Heart right ventricle (tissue), 16 donors: ENCODE measurements at regions not wholly inside any gene's neighbourhood (a gene's known extent, or its start where the extent isn't known, plus 50 kb on each side); places are given as distances from the start of the nearest gene placed in this dataset.

ENCODE experiments used
- ATAC-seq, 8 donors: fragments of 200-7000 bp; cut with Tn5 transposase; one replicate each; pipeline ENCODE4 v1.9.1; 2020; ENCODE audit warnings: mild to moderate bottlenecking in 8 of 8, moderate library complexity in 8 of 8, moderate number of reproducible peaks in 1 of 8
- DNase-seq, 2 donors: peaks; one replicate each; pipeline ENCODE4 v3.0.0-alpha.2; 2020
- H3K27ac ChIP-seq, 10 donors: fragments of 200-600 bp; sonication (generic) in 2 of 10; one replicate each; pipeline versions ENCODE4 v1.5.0 to v1.8.0; 2020 to 2022; ENCODE audit warnings: mild to moderate bottlenecking in 3 of 10
- H3K27me3 ChIP-seq, 7 donors: fragments of 200-600 bp; one replicate each; pipeline ENCODE4 v1.8.0; 2021 to 2022; ENCODE audit warnings: mild to moderate bottlenecking in 2 of 7
- H3K36me3 ChIP-seq, 9 donors: fragments of 200-600 bp; sonication (generic) in 1 of 9; one replicate each; pipeline versions ENCODE4 v1.5.0 to v1.8.0; 2020 to 2022; ENCODE audit warnings: mild to moderate bottlenecking in 2 of 9
- H3K4me1 ChIP-seq, 9 donors: fragments of 200-600 bp; sonication (generic) in 1 of 9; one replicate each; pipeline versions ENCODE4 v1.5.0 to v1.8.0; 2020 to 2022; ENCODE audit warnings: mild to moderate bottlenecking in 4 of 9
- H3K4me3 ChIP-seq, 10 donors: fragments of 200-600 bp; sonication (generic) in 2 of 10; one replicate each; pipeline versions ENCODE4 v1.5.0 to v1.8.0; 2020 to 2022; ENCODE audit warnings: mild to moderate bottlenecking in 7 of 10, moderate library complexity in 2 of 10
- H3K9me3 ChIP-seq, 11 donors: fragments of 200-600 bp in 10 of 11; sonication (generic) in 2 of 11; one replicate each; pipeline versions ENCODE4 v1.5.0 to v1.8.0; 2013 to 2022; ENCODE audit warnings: mild to moderate bottlenecking in 2 of 11, control low read depth in 1 of 11, moderate library complexity in 1 of 11
- WGBS, 2 donors: extraction: QIAGEN DNeasy Blood & Tissue Kit; methylation state at CpG; one replicate each; pipeline ENCODE4 v1.1.7; 2013; ENCODE audit warnings: inconsistent platforms in 1 of 2; 5-methylcytosine and 5-hydroxymethylcytosine counted together
- intact Hi-C, 10 donors: fragments of 100-400 bp; cut with DNase I; formaldehyde crosslinking; loops; one replicate each; pipeline versions ENCODE4 v1.11.1 to v1.14.2; 2022
- TF ChIP-seq, protein P1 (sequence below), 9 donors: fragments of 200-600 bp; sonication (generic) in 2 of 9; IDR thresholded peaks; one replicate each; pipeline versions ENCODE4 v1.5.0 to v1.8.0; 2021 to 2022; ENCODE audit warnings: antibody characterized with exemption in 9 of 9, mild to moderate bottlenecking in 5 of 9, moderate library complexity in 1 of 9
- donor health status: Arrhythmogenic right ventricular cardiomyopathy.
- donor health status: ischemic (EF 13 %, LVEDD 7.1; RV severe dilation, severe dysfunction).
- donor health status: healthy with polysubstance abuse.
- donor health status: DM: no; HTN: yes; CAD: no.
- donor health status: DM: no; HTN: no; CAD: no.
- donor health status: ischemic (EF 25% LVEDD 6.9; RV normal size, moderate dysfunction).
- donor health status: ischemic (EF 25% LVEDD 5.7; RV mildly dilated, moderate dysfunction).
- donor health status: healthy.
- donor health status: DM: yes; HTN: yes; CAD: no.
- donor health status: Ischemic cardiomyopathy.
- donor health status: ischemic (EF 35%, LVEDD 5.7; RV mildly dilated, moderate dysfunction).
- donor health status: nonischemic (EF 11% LVEDD 7.7; RV severe dilation, severe dysfunction).
- donor health status: DM: yes; HTN: yes; CAD: no.
- donor health status: PGD.
- donor health status: ischemic (EF 29% LVEDD 5.4; RV normal size, mild dysfunction).
- donor health status: nonischemic (EF 23%, LVEDD 6.1; RV moderate dilation, normal function).

DNA sequence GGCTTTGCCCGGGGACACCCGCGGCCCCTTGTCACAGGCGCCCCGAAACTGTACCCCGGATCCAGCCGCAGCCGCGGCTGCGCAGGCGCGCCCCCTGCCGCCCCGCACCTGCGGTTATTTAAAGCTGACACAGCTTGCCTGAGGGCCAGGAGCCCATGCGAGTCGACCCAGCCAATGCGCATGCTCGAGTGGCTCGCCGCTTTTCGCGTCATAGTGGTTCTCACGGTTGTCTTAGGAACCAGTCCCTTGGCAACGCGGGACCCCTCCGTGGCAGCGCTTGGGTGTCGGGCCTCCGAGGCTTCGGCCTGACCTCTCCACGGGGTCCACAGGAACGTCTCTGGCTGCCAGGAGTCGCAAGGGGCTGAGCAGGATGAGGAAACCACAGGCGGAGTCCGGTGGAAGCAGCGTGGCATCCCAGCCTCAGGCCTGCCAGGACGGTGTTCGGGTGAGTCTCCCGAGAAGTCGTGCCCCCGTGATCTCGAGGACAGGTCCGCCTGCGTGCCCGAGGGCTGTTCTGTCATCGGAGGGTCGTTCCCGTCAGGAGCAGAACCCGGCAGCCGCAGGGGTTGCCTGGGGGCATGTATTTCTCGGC is 716.9 kb downstream of the KCNJ18 start:
- Histone ChIP-seq H3K4me3 (no peak overlapping the region), H3K27ac (no peak overlapping the region), H3K9me3 (peaks cover 0 to 23% (median 0%) of the 10 kb centered on the region in 11 donors), H3K27me3 (no peaks in the 10 kb centered on the region), H3K36me3 (no peaks in the 10 kb centered on the region), H3K4me1 (no peaks in the 10 kb centered on the region)
- intact Hi-C loops = no loop called here
- TF ChIP-seq, protein P1, sequence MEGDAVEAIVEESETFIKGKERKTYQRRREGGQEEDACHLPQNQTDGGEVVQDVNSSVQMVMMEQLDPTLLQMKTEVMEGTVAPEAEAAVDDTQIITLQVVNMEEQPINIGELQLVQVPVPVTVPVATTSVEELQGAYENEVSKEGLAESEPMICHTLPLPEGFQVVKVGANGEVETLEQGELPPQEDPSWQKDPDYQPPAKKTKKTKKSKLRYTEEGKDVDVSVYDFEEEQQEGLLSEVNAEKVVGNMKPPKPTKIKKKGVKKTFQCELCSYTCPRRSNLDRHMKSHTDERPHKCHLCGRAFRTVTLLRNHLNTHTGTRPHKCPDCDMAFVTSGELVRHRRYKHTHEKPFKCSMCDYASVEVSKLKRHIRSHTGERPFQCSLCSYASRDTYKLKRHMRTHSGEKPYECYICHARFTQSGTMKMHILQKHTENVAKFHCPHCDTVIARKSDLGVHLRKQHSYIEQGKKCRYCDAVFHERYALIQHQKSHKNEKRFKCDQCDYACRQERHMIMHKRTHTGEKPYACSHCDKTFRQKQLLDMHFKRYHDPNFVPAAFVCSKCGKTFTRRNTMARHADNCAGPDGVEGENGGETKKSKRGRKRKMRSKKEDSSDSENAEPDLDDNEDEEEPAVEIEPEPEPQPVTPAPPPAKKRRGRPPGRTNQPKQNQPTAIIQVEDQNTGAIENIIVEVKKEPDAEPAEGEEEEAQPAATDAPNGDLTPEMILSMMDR (IDR thresholded peaks at IDR 0.05) = no peak
- 76 to 81% methylated on average over 51 to 52 of the region's 52 CpGs for WGBS, 2 donors
- DNase-seq = no peak
- no peak for ATAC-seq

DNA sequence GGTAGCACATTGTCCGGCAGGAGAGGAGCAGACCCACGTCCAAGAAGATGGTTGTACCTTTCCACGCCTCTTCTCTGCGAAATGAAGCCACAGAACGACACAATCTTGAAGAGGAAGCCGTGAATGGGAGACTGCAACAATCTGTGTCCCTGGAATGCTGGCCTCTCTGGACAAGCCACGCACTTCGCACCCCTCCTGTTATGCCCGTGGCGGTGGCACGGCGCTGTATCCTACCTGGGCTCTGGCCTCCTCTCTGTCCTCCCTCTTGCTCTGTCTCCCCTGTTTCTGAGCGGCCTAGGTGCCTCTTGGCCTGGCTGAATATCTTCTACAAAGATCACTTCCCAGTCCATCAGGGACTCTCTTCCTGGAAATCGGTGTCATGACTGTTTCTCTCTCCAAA is 717.8 kb downstream of the KCNJ18 start:
- Histone ChIP-seq H3K27me3 (no peaks in the 10 kb centered on the region), H3K9me3 (peaks cover 0 to 23% (median 0%) of the 10 kb centered on the region in 11 donors), H3K4me3 (no peak overlapping the region), H3K36me3 (no peaks in the 10 kb centered on the region), H3K4me1 (no peaks in the 10 kb centered on the region), H3K27ac (no peak overlapping the region)
- WGBS, 2 donors = 76 to 80% methylated on average over 14 of the region's 14 CpGs
- ATAC-seq = no peak
- DNase-seq = no peak
- intact Hi-C loops = no loop called here
- TF ChIP-seq, protein P1 (IDR thresholded peaks at IDR 0.05) = no peak

DNA sequence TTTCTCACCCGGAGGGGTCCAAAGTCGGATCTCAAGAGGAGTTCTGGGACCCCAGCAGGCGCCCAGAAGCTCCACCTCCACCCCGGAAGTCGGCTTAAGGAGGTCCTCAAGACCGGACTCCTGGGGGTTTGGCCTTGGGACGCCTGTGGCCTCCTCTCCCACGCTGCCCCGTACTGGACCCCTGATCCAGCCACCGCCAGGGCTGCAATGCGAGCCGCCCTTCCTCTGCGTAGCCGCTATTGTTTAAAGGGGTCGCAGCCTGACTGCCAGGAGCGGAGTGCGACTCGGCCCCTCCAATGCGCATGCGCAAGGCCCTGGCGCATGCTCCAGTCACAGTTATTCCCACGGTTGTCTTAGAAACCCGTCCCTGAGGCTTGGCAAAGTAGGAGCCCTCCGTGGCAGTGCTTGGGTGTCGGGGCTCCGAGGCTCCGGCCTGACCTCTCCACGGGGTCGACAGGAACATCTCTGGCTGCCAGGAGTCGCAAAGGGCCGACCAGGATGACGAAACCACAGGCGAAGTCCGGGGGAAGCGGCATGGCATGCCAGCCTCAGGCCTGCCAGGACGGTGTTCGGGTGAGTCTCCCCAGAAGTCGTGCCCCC is 719.0 kb downstream of the KCNJ18 start:
- Histone ChIP-seq H3K4me3 (no peak overlapping the region), H3K36me3 (no peaks in the 10 kb centered on the region), H3K9me3 (peaks cover 0 to 23% (median 0%) of the 10 kb centered on the region in 11 donors), H3K27me3 (no peaks in the 10 kb centered on the region), H3K27ac (no peak overlapping the region), H3K4me1 (no peaks in the 10 kb centered on the region)
- ATAC-seq (no peak), DNase-seq (no peak)
- TF ChIP-seq, protein P1 (IDR thresholded peaks at IDR 0.05) = no peak
- WGBS, 2 donors = 81 to 83% methylated on average over 38 of the region's 38 CpGs
- intact Hi-C loops = no loop called here

DNA sequence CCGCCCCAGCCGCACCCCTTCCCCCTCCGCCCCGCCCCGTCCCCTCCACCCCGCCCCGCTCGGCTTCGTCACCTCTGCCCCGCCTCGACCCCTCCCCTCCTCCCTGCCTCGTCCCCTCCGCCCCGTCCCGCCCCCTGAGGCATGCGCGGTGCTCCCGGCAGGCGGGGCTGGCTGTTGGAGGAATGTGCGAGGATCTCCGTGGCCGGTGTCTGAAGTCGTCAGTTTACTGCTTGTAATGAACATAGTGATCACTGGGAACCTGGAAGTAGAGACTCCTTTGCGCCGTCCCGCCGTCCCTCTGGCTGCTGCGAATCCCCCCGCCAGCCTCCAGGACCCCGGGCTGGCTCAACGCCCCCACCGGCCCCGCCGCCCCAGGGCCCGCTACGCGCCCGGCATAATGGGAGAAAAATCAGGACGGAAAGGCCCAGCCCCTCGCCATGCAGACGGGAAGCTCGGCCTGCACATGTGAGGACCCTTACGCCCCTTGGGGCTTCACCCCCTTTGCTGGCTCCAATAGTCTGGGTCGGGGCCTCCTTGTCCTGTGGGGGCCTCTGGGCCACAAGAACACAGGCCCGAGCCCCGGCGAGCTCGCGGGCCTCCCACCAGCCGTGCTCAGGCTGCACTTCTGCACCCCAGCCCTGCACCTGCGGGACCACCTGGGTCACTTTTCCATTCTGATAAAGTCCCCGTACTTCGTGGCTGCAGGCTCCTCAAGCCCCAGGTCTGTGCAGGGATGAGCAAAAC is 743.1 kb downstream of the KCNJ18 start:
- 55 to 64% methylated on average over 38 to 50 of the region's 53 CpGs for WGBS, 2 donors
- DNase-seq = no peak
- H3K4me1 ChIP-seq = no peaks in the 10 kb centered on the region
- no peak overlapping the region for H3K4me3 ChIP-seq
- intact Hi-C loops = no loop called here
- no peak overlapping the region for H3K27ac ChIP-seq
- ATAC-seq = no peak
- H3K9me3 ChIP-seq = peaks cover 0 to 33% (median 0%) of the 10 kb centered on the region in 11 donors
- TF ChIP-seq, protein P1 (IDR thresholded peaks at IDR 0.05) = no peak
- H3K27me3 ChIP-seq = peaks cover 0 to 24% (median 4%) of the 10 kb centered on the region in 7 donors
- H3K36me3 ChIP-seq = no peaks in the 10 kb centered on the region
